Gastroesophageal sphincter (tissue), 4 donors: ENCODE measurements at regions not wholly inside any gene's neighbourhood (a gene's known extent, or its start where the extent isn't known, plus 50 kb on each side); places are given as distances from the start of the nearest gene placed in this dataset.

Source experiments
- ATAC-seq: fragments of 150-250 bp; one replicate; pipeline ENCODE4 v1.9.1; 2016; ENCODE audit warnings: mild to moderate bottlenecking, moderate library complexity
- H3K27ac ChIP-seq, 4 donors: fragments of 200-600 bp; sonication (generic) in 3 of 4; 1 replicate in 3 of 4; 2 replicates in 1 of 4; pipeline ENCODE4 v1.5.1; 2016 to 2019
- H3K27me3 ChIP-seq: fragments of 200-600 bp; sonication (generic); one replicate; pipeline ENCODE4 v1.5.1; 2019
- H3K36me3 ChIP-seq, 2 donors: fragments of 200-600 bp; sonication (generic); one replicate each; pipeline ENCODE4 v1.5.1; 2019; ENCODE audit warnings: control low read depth in 1 of 2
- H3K4me1 ChIP-seq, 3 donors: fragments of 200-600 bp; sonication (generic); 1 replicate in 2 of 3; 2 replicates in 1 of 3; pipeline ENCODE4 v1.5.1; 2016 to 2019; ENCODE audit warnings: control low read depth in 2 of 3
- H3K4me3 ChIP-seq, 2 donors: fragments of 200-600 bp; sonication (generic); one replicate each; pipeline ENCODE4 v1.5.1; 2019; ENCODE audit warnings: mild to moderate bottlenecking in 1 of 2, moderate library complexity in 1 of 2
- H3K9me3 ChIP-seq, 3 donors: fragments of 200-600 bp; sonication (generic); one replicate each; pipeline ENCODE4 v1.5.1; 2017 to 2019; ENCODE audit warnings: control low read depth in 2 of 3
- CTCF ChIP-seq, 4 experiments: fragments of 200-600 bp in 2 of 4; fragments of 450-650 bp in 2 of 4; sonication (generic) in 1 of 4; IDR thresholded peaks; one replicate each; pipeline ENCODE4 v1.5.1; 2017 to 2019; ENCODE audit warnings: antibody characterized with exemption in 4 of 4, mild to moderate bottlenecking in 2 of 4, moderate library complexity in 2 of 4
- EP300 ChIP-seq: sonication (generic); formaldehyde crosslinking; IDR thresholded peaks from one replicate; pipeline ENCODE4 v1.6.1; 2017; ENCODE audit warnings: antibody characterized with exemption, mild to moderate bottlenecking
- POLR2A ChIP-seq, 2 donors: fragments of 450-650 bp; IDR thresholded peaks; one replicate each; pipeline ENCODE4 v1.6.1; 2017; ENCODE audit warnings: antibody characterized with exemption in 2 of 2, mild to moderate bottlenecking in 2 of 2, moderate library complexity in 1 of 2
- POLR2AphosphoS5 ChIP-seq: sonication (generic); formaldehyde crosslinking; IDR thresholded peaks from one replicate; pipeline ENCODE4 v1.6.1; 2017; ENCODE audit warnings: antibody characterized with exemption
- WGBS, 2 donors: methylation state at CpG; one replicate each; pipeline ENCODE4 v1.1.5; 2018; ENCODE audit warnings: low coverage in 1 of 2; 5-methylcytosine and 5-hydroxymethylcytosine counted together

DNA sequence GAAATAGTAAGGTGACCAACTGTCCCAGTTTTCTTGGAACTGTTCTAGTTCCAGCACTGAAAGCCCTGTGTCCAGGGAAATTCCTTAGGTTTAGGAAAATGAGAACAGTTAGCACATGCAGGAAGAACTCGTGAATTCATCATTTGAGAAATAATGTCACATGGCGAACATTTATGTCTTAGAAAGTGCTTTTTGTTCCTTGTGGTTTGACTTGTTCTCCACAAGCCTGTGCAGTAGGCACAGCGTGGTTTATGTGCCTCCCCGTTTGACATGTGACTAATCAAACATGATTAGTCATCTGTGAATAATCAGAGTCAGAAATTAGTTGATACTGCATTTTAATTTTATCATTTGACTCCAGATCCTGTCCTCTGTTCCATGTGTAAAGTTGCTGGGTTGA is 556.0 kb upstream of the CPEB2 start:
- H3K27ac ChIP-seq = no peak overlapping the region
- no peaks in the 10 kb centered on the region for H3K4me1 ChIP-seq
- no peaks in the 10 kb centered on the region for H3K27me3 ChIP-seq
- H3K36me3 ChIP-seq = no peaks in the 10 kb centered on the region
- no peak for ATAC-seq
- H3K9me3 ChIP-seq = no peaks in the 10 kb centered on the region
- WGBS, 2 donors = 56% methylated on average over 4 of the region's 4 CpGs
- no peak overlapping the region for H3K4me3 ChIP-seq
- TF ChIP-seq CTCF (IDR thresholded peaks at IDR 0.05) = no peak
- no peak for TF ChIP-seq EP300
- TF ChIP-seq POLR2A (IDR thresholded peaks at IDR 0.05) = no peak
- no peak for TF ChIP-seq POLR2AphosphoS5

- Histone ChIP-seq H3K4me3 (no peak overlapping the region), H3K27ac (no peak overlapping the region), H3K36me3 (no peaks in the 10 kb centered on the region), H3K27me3 (no peaks in the 10 kb centered on the region), H3K9me3 (no peaks in the 10 kb centered on the region), H3K4me1 (no peaks in the 10 kb centered on the region)
- 0 to 52% methylated on average over 1 to 5 of the region's 5 CpGs for WGBS, 2 donors
- no peak for ATAC-seq
- TF ChIP-seq POLR2A (IDR thresholded peaks at IDR 0.05) = no peak
- TF ChIP-seq EP300 = no peak
- no peak for TF ChIP-seq POLR2AphosphoS5
- no peak for TF ChIP-seq CTCF (IDR thresholded peaks at IDR 0.05)
These were observed 555.4 kb upstream of the CPEB2 start for GRCh38 chr4:14446904-14447303.

- no peak for ATAC-seq
- 63 to 69% methylated on average over 2 of the region's 2 CpGs for WGBS, 2 donors
- no peak for TF ChIP-seq POLR2A (IDR thresholded peaks at IDR 0.05)
- H3K4me1 ChIP-seq = no peaks in the 10 kb centered on the region
- no peaks in the 10 kb centered on the region for H3K27me3 ChIP-seq
- no peaks in the 10 kb centered on the region for H3K9me3 ChIP-seq
- H3K4me3 ChIP-seq = no peak overlapping the region
- no peaks in the 10 kb centered on the region for H3K36me3 ChIP-seq
- no peak overlapping the region for H3K27ac ChIP-seq
These were observed 553.0 kb upstream of the CPEB2 start for GRCh38 chr4:14449308-14449707.

- ATAC-seq = no peak
- no peak for TF ChIP-seq POLR2A (IDR thresholded peaks at IDR 0.05)
- no peak for TF ChIP-seq POLR2AphosphoS5
- no peak for TF ChIP-seq EP300
- TF ChIP-seq CTCF (IDR thresholded peaks at IDR 0.05) = no peak
These were observed 550.3 kb upstream of the CPEB2 start for GRCh38 chr4:14452001-14452400.

GRCh38 chr4:14452764-14453163 is 549.5 kb upstream of the CPEB2 start:
- Histone ChIP-seq H3K27ac (no peak overlapping the region), H3K9me3 (no peaks in the 10 kb centered on the region), H3K27me3 (no peaks in the 10 kb centered on the region), H3K4me3 (no peak overlapping the region), H3K4me1 (no peaks in the 10 kb centered on the region), H3K36me3 (no peaks in the 10 kb centered on the region)
- ATAC-seq = no peak
- 38 to 45% methylated on average over 6 of the region's 6 CpGs for WGBS, 2 donors
- TF ChIP-seq POLR2A (IDR thresholded peaks at IDR 0.05) (no peak), CTCF (IDR thresholded peaks at IDR 0.05) (no peak), EP300 (no peak), POLR2AphosphoS5 (no peak)

More at GRCh38 chr4:14452001-14452400, 550.3 kb upstream of the CPEB2 start:
- Histone ChIP-seq H3K36me3 (no peaks in the 10 kb centered on the region), H3K9me3 (no peaks in the 10 kb centered on the region), H3K4me3 (no peak overlapping the region), H3K27ac (no peak overlapping the region), H3K27me3 (no peaks in the 10 kb centered on the region), H3K4me1 (no peaks in the 10 kb centered on the region)
- 61 to 84% methylated on average over 8 to 12 of the region's 12 CpGs for WGBS, 2 donors
